PC-3 (cell line): ENCODE measurements at regions not wholly inside any gene's neighbourhood (a gene's known extent, or its start where the extent isn't known, plus 50 kb on each side); places are given as distances from the start of the nearest gene placed in this dataset.

Experiments used
- ATAC-seq: fragments of 200-7000 bp; cut with Tn5 transposase; 2 replicates; pipeline ENCODE4 v1.9.1; 2020; ENCODE audit warnings: mild to moderate bottlenecking, moderate library complexity
- BruUV-seq: library from RNA; stranded (reverse); fragments of 400-500 nt; replicated peaks from 2 replicates; lab custom pipeline; 2021; lab: Mats Ljungman, UMichigan
- CTCF ChIA-PET: fragments of 300-600 bp; sonication (Branson Sonifier 250); formaldehyde crosslinking; loops from one replicate; lab custom pipeline; 2022; ENCODE audit warnings: antibody characterized with exemption; lab: Charles Lee
- POLR2A ChIA-PET: fragments of 300-600 bp; sonication (Branson Sonifier 250); formaldehyde crosslinking; loops from one replicate; lab custom pipeline; 2022; ENCODE audit warnings: antibody characterized with exemption; ENCODE audit not compliant: unreplicated experiment; lab: Charles Lee
- DNase-seq: peaks from one replicate; pipeline ENCODE4 v3.0.0-alpha.2; 2015
- H2AFZ ChIP-seq: fragments of 300-600 bp; sonication (generic); 2 replicates; pipeline ENCODE4 v1.6.0; 2016; ENCODE audit warnings: antibody characterized with exemption, low read length
- H3F3A ChIP-seq: fragments of 300-600 bp; sonication (generic); one replicate; pipeline ENCODE4 v1.6.0; 2017; ENCODE audit warnings: antibody characterized with exemption, low read length, control low read depth, mild to moderate bottlenecking; ENCODE audit not compliant: unreplicated experiment
- H3K27ac ChIP-seq: fragments of 300-600 bp; sonication (generic); 2 replicates; pipeline ENCODE4 v1.5.1; 2016; ENCODE audit warnings: mild to moderate bottlenecking, low read length
- H3K27me3 ChIP-seq: fragments of 300-600 bp; sonication (generic); 2 replicates; pipeline ENCODE4 v1.6.1; 2016; ENCODE audit warnings: low read length, mixed read lengths
- H3K36me3 ChIP-seq: fragments of 300-600 bp; sonication (generic); 2 replicates; pipeline ENCODE4 v1.6.1; 2016; ENCODE audit warnings: low read depth, mixed run types, low read length, mixed read lengths
- H3K4me1 ChIP-seq: fragments of 300-600 bp; sonication (generic); 2 replicates; pipeline ENCODE4 v1.5.1; 2016; ENCODE audit warnings: low read length; ENCODE audit not compliant: insufficient read depth
- H3K4me2 ChIP-seq: fragments of 300-600 bp; sonication (generic); 2 replicates; pipeline ENCODE4 v1.6.0; 2016; ENCODE audit warnings: low read length
- H3K4me3 ChIP-seq: fragments of 300-600 bp; sonication (generic); 2 replicates; pipeline ENCODE4 v1.5.1; 2016; ENCODE audit warnings: mild to moderate bottlenecking, low read length, mixed read lengths
- H3K79me2 ChIP-seq: fragments of 300-600 bp; sonication (generic); 2 replicates; pipeline ENCODE4 v1.6.1; 2017; ENCODE audit warnings: low read length, mixed read lengths
- H3K9ac ChIP-seq: fragments of 300-600 bp; sonication (generic); 2 replicates; pipeline ENCODE4 v1.6.0; 2016; ENCODE audit warnings: mild to moderate bottlenecking, low read length
- H3K9me2 ChIP-seq: fragments of 300-600 bp; sonication (generic); replicated peaks from 2 replicates; pipeline ENCODE4 v1.6.1; 2016; ENCODE audit warnings: mixed run types, low read length, mixed read lengths
- H3K9me3 ChIP-seq: fragments of 300-600 bp; sonication (generic); 2 replicates; pipeline ENCODE4 v1.6.1; 2016; ENCODE audit warnings: low read length, mixed read lengths
- H4K20me1 ChIP-seq: fragments of 300-600 bp; sonication (generic); 2 replicates; pipeline ENCODE4 v1.6.1; 2016; ENCODE audit warnings: low read length, mixed read lengths
- CTCF ChIP-seq: fragments of 300-600 bp; sonication (generic); conservative IDR thresholded peaks from 2 replicates; pipeline ENCODE4 v1.5.1; 2017; ENCODE audit warnings: antibody characterized with exemption, low read depth, mild to moderate bottlenecking, low read length
- EZH2 ChIP-seq: fragments of 300-600 bp; sonication (generic); IDR thresholded peaks from one replicate; pipeline ENCODE4 v1.6.1; 2017; ENCODE audit warnings: antibody characterized with exemption, mild to moderate bottlenecking, low read length; ENCODE audit not compliant: unreplicated experiment
- EZH2phosphoT487 ChIP-seq: fragments of 300-600 bp; sonication (generic); IDR thresholded peaks from 2 replicates; pipeline ENCODE4 v1.6.1; 2018; ENCODE audit warnings: mild to moderate bottlenecking, antibody characterized with exemption, low read length, borderline replicate concordance
- intact Hi-C: fragments of 100-400 bp; cut with micrococcal nuclease; formaldehyde crosslinking; loops from 2 replicates; pipeline ENCODE4 v1.9.0; 2023

GRCh38 chr3:10688548-10689172 is 127.4 kb upstream of the SLC6A11 start:
- intact Hi-C loops = no loop called here
- no peak for DNase-seq

GRCh38 chr3:10692039-10692622 is 123.9 kb upstream of the SLC6A11 start:
- Histone ChIP-seq H3K79me2 (no peaks in the 10 kb centered on the region), H3K9me3 (no peaks in the 10 kb centered on the region), H3F3A (no peaks in the 10 kb centered on the region), H2AFZ (no peak overlapping the region), H3K27ac (no peak overlapping the region), H4K20me1 (no peaks in the 10 kb centered on the region), H3K4me1 (no peaks in the 10 kb centered on the region), H3K9me2 (no peaks in the 10 kb centered on the region), H3K9ac (no peak overlapping the region), H3K36me3 (no peaks in the 10 kb centered on the region), H3K27me3 (peaks cover 82% of the 10 kb centered on the region), H3K4me3 (no peak overlapping the region), H3K4me2 (no peak overlapping the region)
- DNase-seq (no peak), ATAC-seq (no peak)
- intact Hi-C loops = no loop called here
- ChIA-PET CTCF (interaction anchor here (0.6 kb wide), 1 partner anchor 321 kb away, joined by 5 read pairs; no protein-coding TSS in a partner anchor), POLR2A (no interaction called here)
- no TSS peak for BruUV-seq
- TF ChIP-seq CTCF = no peak
- TF ChIP-seq EZH2 = no peak
- no peak for TF ChIP-seq EZH2phosphoT487

More at GRCh38 chr3:10688548-10689172, 127.4 kb upstream of the SLC6A11 start:
- POLR2A ChIA-PET = no interaction called here
- no peak for ATAC-seq
- no peaks in the 10 kb centered on the region for H3F3A ChIP-seq
- no peaks in the 10 kb centered on the region for H4K20me1 ChIP-seq
- no peak overlapping the region for H3K4me3 ChIP-seq
- no peak overlapping the region for H3K9ac ChIP-seq
- no peak overlapping the region for H2AFZ ChIP-seq
- no peak for TF ChIP-seq EZH2
- TF ChIP-seq CTCF = no peak
- no peak for TF ChIP-seq EZH2phosphoT487
- no peak overlapping the region for H3K4me2 ChIP-seq
- H3K36me3 ChIP-seq = no peaks in the 10 kb centered on the region
- no TSS peak for BruUV-seq
- H3K79me2 ChIP-seq = no peaks in the 10 kb centered on the region
- CTCF ChIA-PET = no interaction called here
- H3K9me3 ChIP-seq = no peaks in the 10 kb centered on the region
- peaks cover 78% of the 10 kb centered on the region for H3K27me3 ChIP-seq
- no peak overlapping the region for H3K27ac ChIP-seq
- no peaks in the 10 kb centered on the region for H3K9me2 ChIP-seq
- H3K4me1 ChIP-seq = no peaks in the 10 kb centered on the region

GRCh38 chr3:10693457-10693856 is 122.6 kb upstream of the SLC6A11 start:
- Histone ChIP-seq H3K4me3 (no peak overlapping the region), H3K9me2 (no peaks in the 10 kb centered on the region), H3K4me1 (no peaks in the 10 kb centered on the region), H3K36me3 (no peaks in the 10 kb centered on the region), H3K9me3 (no peaks in the 10 kb centered on the region), H4K20me1 (no peaks in the 10 kb centered on the region), H3K27ac (no peak overlapping the region), H3K79me2 (no peaks in the 10 kb centered on the region), H3K4me2 (no peak overlapping the region), H3K27me3 (peaks cover 76% of the 10 kb centered on the region), H3F3A (no peaks in the 10 kb centered on the region), H3K9ac (no peak overlapping the region), H2AFZ (no peak overlapping the region)
- ATAC-seq (no peak), DNase-seq (peak; percentile 22)
- intact Hi-C loops = no loop called here
- BruUV-seq = no TSS peak
- CTCF ChIA-PET = interaction anchor here (0.6 kb wide), 1 partner anchor 9 kb away, joined by 3 read pairs; no protein-coding TSS in a partner anchor
- TF ChIP-seq EZH2 (no peak), CTCF (peak; percentile 45), EZH2phosphoT487 (no peak)
- POLR2A ChIA-PET = no interaction called here
